ENCODE measurements at regions not wholly inside any gene's neighbourhood (a gene's known extent, or its start where the extent isn't known, plus 50 kb on each side); places are given as distances from the start of the nearest gene placed in this dataset.

DNA sequence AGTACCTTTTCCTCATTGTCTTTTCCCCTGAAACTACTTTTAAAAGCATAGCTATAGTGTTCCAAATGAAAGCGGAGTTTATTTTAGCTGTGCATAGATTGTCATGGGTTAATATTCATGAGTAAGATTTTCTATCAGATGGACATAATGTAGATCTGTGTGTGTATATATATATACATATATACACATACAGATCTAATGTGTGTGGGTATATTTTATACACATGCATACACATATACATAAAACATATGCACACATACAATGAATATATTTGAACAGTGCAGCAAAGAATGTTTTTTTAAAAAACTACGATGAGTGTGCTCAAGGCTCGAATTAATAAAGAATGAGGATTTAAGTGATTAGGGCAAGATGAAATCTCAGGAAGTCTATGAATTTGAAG is 328.3 kb upstream of the IL12A start:
- TF ChIP-seq CTCF (IDR thresholded peaks at IDR 0.05): no peak
- TF ChIP-seq EZH2 (IDR thresholded peaks at IDR 0.05): no peak
